NCI-H2081 (cell line): ENCODE measurements at regions not wholly inside any gene's neighbourhood (a gene's known extent, or its start where the extent isn't known, plus 50 kb on each side); places are given as distances from the start of the nearest gene placed in this dataset.
"Not testable (repeated sequence)": the region's sequence is repeated elsewhere in the genome, so short reads cannot be mapped to it uniquely, and the experiment has no call there.

Experiments
- DNase-seq, 2 experiments: peaks; one replicate each; lab custom pipeline; 2025; lab: John Stamatoyannopoulos, UW

DNA sequence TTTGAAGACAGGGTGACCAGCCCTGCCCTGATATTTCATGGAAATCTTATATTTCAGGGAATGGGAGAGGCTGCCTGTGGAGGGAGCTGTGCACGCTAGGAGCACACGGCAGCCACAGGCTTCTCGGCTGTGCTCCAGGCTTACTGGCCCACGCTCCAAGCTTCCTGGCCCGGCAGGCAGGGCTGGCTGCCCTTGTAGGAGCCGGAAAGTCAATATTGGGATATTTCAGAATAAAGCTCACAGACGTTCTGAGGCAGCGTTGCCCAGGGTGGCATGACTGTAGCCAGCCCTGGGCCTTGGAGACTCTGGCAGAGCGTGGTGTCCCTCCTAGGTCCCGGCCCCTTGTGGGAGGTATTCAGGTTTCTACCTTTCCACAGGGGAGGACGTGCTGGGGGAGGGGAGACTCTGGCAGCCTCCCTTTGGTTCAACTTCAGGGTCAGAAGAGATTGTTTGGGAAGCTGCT is 95.6 kb downstream of the NPIPB11 start:
- DNase-seq = no peak

DNA sequence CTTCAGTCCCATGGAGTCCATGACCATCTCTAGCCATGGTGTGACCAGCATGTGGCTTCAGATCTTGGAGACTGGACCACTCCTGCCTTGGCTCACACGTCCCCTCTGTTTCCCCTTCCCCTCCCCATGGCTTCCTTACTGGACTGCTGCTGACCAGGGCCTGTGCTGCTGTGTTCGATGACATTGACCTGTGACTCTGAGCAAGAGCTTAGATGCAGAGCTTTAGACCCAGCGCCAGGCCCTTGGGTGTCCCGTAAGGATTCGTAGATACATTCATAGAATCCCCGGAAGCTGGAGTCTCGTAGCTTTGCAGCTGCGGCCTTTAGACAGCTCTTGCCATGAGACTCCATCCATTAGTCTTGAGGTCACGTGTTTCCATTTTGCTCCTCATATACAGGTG is 96.3 kb downstream of the NPIPB11 start:
- not testable (repeated sequence) for DNase-seq

- not testable (repeated sequence) for DNase-seq
These were observed 96.9 kb downstream of the NPIPB11 start for GRCh38 chr16:29309601-29310000.

GRCh38 chr16:29308644-29309546 is 97.6 kb downstream of the NPIPB11 start:
- no peak for DNase-seq

- no peak for DNase-seq
These were observed 98.7 kb downstream of the NPIPB11 start for GRCh38 chr16:29307598-29308507.

GRCh38 chr16:29306943-29307597 is 99.4 kb downstream of the NPIPB11 start:
- no peak for DNase-seq

DNA sequence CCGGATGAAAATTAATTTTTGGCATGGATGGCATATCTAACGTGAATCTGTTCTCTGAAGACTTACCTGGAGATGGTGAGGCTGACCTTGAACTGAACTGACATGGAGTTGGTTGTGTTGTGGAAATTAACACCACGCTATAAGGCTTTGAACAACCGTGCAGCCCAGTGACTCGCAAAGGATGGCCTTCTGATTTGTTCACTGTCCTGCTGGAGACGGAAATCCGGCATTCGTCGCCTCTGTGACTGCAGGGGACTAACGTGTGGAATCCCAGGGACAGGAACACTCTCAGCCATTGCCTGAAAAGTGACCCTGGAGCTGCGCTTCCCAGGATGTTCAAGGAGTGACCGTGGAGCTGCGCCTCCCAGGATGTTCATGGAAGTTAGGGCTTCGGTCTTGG is 100.3 kb downstream of the NPIPB11 start:
- no peak for DNase-seq

- not testable (repeated sequence) for DNase-seq
These were observed 101.5 kb downstream of the NPIPB11 start for GRCh38 chr16:29305018-29305417.

- no peak for DNase-seq
These were observed 102.3 kb downstream of the NPIPB11 start for GRCh38 chr16:29304251-29304650.

DNA sequence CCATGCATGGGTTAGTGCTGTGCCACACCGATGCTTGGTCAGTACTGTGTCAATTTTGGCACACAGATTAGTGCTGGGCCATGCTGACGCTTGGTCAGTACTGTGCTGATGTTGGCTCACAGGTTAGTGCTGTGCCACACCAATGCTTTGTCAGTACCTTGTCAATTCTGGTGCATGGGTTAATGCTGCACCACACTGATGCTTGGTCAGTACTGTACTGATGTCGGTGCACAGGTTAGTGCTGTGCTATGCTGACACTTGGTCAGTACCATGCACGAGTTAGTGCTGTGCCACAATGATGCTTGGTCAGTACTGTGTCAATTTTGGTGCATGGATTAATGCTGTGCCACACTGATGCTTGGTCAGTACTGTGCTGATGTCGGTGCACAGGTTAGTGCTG is 103.0 kb downstream of the NPIPB11 start:
- DNase-seq = no peak

DNA sequence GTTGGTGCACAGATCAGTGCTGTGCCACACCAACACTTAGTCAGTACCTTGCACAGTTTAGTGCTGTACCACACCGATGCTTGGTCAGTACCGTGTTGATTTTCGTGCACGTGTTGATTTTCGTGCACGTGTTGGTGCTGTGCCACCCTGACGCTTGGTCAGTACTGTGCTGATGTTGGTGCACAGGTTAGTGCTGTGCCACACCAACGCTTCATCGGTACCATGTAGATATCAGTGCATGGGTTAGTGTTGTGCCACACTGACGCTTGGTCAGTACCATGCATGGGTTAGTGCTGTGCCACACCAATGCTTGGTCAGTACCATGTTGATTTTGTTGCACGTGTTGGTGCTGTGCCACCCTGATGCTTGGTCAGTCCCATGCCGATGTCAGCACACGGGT is 103.5 kb downstream of the NPIPB11 start:
- DNase-seq = no peak

GRCh38 chr16:29302433-29302832 is 104.1 kb downstream of the NPIPB11 start:
- not testable (repeated sequence) for DNase-seq

DNA sequence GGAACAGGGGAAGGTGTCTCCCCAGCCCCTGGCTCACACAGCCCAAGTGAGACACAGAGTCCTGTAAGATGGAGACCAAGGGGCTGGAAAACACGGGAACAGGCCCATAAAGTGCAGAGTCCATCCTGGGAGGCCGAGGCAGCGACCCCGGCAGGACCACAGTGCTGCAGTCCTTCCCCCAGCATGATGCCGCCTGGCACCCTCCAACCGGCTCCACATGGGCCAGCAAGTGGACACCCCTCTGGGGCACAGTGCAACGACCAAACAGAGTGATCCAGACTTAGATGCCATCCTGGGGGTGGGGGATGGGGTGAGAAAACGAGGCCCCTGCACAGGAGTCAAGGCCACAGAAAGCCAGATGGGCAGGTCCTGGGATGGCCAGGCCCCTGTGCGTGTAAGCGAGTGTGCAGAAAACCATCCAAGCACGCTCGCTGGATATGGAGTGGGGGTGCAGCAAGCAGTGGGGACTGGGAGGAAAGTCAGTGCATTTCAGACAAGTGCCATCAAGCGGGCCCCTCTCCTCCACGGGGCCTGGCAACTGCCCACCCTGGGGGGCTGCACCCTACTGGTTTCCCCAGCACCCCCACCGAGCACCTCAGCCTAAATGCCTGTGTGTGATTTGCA is 104.7 kb downstream of the NPIPB11 start:
- not testable (repeated sequence) for DNase-seq

DNA sequence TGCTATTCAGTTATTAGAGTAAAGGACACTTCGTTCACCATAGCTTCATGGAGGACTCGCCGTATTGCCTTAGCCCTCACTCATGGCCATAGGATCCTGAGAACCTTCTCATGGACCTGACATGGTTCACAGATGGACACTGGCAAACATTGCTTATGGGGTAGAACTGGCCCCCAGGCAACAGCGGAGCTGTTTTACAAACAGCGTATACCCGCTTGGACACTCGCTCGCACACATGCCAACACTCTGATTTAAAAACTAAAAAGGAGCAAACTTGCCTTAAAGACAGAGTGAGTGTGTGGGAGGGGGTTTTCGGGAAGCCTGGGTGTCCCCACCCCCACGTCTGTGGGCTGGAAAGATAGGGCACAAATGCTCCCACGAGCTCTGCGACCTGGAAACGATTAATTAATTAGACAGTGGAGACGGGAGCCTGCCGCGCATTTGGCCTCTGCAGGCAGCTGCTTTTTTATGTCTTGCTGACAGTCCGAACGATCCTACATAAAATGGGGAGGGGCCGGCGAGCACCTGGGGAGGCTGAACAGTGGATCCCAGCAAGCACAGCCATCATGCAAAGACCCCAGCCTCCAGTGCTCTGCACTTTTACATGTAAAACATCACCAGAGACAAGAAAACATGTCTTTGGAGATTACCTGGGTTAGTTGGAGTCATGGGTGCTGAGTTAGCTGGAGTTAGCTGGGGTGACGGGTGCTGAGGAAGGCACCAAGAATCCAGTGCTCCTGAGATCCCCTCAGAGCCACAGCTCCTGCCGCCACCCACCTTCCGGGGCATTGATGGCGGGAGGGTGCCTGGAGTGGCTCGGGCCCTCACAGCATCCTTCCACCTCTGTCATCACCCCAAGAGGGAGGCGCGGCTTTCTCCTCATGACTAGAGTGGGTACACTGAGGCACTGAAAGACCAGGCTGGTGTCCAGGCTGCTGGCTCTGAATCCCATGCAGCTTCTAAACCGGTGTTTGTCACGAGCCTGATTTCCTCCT is 105.7 kb downstream of the NPIPB11 start:
- DNase-seq = not testable (repeated sequence)

DNA sequence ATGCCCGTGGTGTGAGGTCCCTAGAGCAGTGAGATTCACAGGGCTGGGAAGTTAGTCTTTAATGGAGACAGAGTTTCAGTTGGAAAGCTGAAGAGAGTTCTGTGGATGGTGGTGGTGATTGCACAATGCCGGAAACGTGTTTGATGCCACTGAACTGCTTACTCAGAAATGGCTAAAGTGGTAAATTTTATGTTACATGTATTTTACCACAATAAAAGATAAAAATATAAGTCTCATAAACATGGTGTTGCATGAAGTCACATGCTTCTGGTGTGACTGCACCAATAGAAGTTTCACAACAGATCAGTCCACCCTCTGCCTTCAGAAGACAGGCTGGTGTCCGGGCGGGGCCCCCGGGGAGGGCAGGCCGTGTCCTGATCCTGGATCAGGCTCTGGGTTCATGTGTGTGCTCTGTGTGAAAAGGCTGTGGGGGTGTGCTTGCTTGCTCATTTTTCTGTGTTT is 106.5 kb downstream of the NPIPB11 start:
- DNase-seq = not testable (repeated sequence)

GRCh38 chr16:29298997-29299396 is 107.5 kb downstream of the NPIPB11 start:
- DNase-seq = not testable (repeated sequence)

- not testable (repeated sequence) for DNase-seq
These were observed 108.2 kb downstream of the NPIPB11 start for GRCh38 chr16:29298307-29298706.

DNA sequence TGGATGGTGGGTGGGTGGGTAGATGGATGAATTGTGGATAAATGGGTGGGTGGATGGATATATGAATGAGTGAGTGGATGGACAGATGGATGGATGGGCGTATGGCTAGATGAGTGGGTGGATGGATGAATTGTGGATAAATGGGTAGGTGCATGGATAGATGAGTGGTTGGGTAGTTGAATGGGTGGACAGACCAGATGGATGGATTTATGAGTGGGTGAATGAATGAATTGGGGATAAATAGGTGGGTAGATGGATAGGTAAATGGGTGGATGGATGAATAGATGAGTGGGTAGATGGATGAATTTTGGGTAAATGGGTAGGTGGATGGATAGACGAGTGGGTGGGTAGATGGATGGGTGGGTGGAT is 108.7 kb downstream of the NPIPB11 start:
- DNase-seq = not testable (repeated sequence)

- DNase-seq = not testable (repeated sequence)
These were observed 109.2 kb downstream of the NPIPB11 start for GRCh38 chr16:29297144-29297808.

DNA sequence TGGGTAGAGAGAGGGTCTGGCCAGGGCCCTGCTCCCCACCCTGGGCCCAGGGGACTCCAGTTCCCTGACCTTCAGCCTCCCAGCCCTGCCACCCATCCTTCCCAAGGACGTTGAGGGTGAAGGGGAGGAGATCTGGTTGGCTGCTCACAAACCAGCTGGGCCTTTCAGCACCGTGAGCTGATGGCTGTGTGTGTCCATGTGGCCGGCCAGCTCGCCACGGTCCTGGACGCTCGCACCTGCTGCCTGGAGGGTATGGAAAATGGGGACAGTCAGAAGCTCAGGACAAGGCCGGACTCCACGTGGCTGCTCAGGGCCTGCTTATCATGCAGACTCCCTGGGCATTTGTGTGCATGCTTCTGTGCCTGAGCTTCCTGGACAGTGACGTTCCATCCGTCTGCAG is 110.3 kb downstream of the NPIPB11 start:
- not testable (repeated sequence) for DNase-seq
